22Rv1 (cell line): ENCODE measurements at regions not wholly inside any gene's neighbourhood (a gene's known extent, or its start where the extent isn't known, plus 50 kb on each side); places are given as distances from the start of the nearest gene placed in this dataset.

Experiments
- CTCF ChIP-seq: fragments of 450-650 bp; IDR thresholded peaks from 2 replicates; pipeline ENCODE4 v1.5.1; 2017; ENCODE audit warnings: mild to moderate bottlenecking
- ZFX ChIP-seq: fragments of 450-650 bp; IDR thresholded peaks from 2 replicates; pipeline ENCODE4 v1.6.1; 2017; ENCODE audit warnings: antibody characterized with exemption, borderline replicate concordance

GRCh38 chr9:84141741-84142370 lies 161.3 kb downstream of the RMI1 start:
- TF ChIP-seq CTCF = no peak
- no peak for TF ChIP-seq ZFX
